ENCODE measurements at regions not wholly inside any gene's neighbourhood (a gene's known extent, or its start where the extent isn't known, plus 50 kb on each side); places are given as distances from the start of the nearest gene placed in this dataset.
"Not testable (repeated sequence)": the region's sequence is repeated elsewhere in the genome, so short reads cannot be mapped to it uniquely, and the experiment has no call there.

DNA sequence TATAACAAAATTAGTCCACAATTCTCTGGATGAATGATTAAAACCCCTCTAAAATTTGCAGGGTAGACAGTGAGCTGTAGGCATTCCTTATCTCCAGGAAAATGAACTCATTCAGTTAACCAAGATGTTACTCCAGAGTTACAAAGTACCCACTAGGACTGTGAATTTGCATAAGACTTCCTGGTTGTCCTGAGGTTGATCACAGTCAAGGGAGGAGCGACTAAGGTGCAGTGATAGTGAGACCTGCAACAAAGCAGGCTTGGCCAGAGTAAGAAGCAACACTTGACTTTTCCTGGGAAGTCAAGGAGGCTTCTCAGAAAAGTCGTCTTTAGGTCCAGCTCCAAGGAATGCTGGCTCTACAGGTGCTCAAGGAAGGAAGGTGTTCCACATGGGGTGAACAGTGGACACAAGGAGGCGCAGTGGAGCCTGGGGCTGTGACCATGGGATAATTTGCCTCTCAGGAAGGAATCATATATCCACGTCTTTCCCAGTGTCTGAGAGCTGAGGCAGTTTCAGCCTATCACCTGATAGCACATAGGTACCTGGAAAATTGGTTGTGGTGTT is 821.1 kb upstream of the EEF2KMT start:
- no peak for DNase-seq (ENCODE audit: low read depth)
- TF ChIP-seq, protein P1, sequence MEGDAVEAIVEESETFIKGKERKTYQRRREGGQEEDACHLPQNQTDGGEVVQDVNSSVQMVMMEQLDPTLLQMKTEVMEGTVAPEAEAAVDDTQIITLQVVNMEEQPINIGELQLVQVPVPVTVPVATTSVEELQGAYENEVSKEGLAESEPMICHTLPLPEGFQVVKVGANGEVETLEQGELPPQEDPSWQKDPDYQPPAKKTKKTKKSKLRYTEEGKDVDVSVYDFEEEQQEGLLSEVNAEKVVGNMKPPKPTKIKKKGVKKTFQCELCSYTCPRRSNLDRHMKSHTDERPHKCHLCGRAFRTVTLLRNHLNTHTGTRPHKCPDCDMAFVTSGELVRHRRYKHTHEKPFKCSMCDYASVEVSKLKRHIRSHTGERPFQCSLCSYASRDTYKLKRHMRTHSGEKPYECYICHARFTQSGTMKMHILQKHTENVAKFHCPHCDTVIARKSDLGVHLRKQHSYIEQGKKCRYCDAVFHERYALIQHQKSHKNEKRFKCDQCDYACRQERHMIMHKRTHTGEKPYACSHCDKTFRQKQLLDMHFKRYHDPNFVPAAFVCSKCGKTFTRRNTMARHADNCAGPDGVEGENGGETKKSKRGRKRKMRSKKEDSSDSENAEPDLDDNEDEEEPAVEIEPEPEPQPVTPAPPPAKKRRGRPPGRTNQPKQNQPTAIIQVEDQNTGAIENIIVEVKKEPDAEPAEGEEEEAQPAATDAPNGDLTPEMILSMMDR (IDR thresholded peaks at IDR 0.05; ENCODE audit: insufficient read depth, low read depth, low read length, missing control alignments): peak; percentile 16

DNA sequence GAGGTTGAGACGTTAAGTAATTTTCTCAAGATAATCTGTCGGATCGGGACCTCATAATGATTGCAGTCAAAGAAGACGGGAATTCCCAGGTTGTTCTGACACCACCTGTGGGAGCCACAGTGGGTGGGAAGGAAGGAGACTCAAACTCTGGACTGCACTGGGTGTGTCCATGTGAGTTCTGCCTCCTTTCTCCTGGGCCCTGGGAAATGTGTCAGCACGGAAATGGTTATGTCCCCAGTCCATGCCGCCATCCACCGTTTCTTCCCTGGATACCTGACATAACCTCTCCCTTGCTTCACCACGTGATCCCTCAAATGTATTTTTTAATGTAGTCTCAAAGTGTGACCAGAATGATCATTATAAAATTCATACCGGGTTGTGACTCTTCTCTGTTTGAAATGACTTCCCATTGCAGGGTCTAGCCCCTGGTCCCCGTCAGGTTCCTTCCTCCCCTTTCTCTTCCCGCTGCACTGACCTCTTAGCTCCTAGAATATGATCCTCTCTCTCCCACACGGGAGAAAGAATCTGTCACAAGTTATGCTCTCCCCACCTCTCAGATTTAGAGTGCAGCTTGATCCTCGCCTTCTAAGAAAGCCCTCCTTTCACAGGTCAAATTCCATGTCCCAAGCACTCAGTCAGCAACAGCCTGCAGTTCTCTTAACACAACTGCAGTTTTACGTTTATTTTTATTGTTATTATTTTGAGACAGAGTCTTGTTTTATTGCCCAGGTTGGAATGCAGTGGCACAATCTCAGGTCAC is 820.0 kb upstream of the EEF2KMT start:
- no peak overlapping the region for H3K4me3 ChIP-seq (ENCODE audit: low read length)
- TF ChIP-seq, protein P1 (IDR thresholded peaks at IDR 0.05; ENCODE audit: insufficient read depth, low read depth, low read length, missing control alignments): no peak
- no peak for DNase-seq (ENCODE audit: low read depth)

More for the DNA sequence above, 821.1 kb upstream of the EEF2KMT start:
- no peak overlapping the region for H3K4me3 ChIP-seq (ENCODE audit: low read length)

DNA sequence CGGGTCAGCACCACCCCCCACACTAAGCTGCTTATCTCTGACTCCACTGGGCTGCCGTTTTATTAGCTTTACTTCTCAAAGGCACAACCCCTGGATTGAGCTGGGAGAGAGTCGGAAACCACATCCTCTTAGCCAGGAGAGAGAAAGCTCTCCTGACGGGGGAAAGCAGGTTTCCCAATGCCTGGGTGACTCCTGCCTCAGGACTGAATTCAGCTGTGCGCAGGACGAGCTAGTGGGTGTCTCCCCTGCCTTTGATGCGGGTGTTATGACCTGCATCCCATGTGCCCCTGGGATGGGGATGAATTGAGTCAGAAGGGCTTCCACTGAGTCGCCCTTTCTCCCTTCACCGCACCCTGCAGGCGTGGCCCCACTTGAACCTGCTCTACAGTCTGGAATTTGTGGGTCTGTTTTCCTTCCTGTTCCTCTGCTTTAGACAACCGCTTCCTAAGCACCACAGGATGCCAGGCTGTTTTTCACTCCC is 819.2 kb upstream of the EEF2KMT start:
- TF ChIP-seq, protein P1 (IDR thresholded peaks at IDR 0.05; ENCODE audit: insufficient read depth, low read depth, low read length, missing control alignments): no peak
- DNase-seq (ENCODE audit: low read depth): peak; percentile 39

DNA sequence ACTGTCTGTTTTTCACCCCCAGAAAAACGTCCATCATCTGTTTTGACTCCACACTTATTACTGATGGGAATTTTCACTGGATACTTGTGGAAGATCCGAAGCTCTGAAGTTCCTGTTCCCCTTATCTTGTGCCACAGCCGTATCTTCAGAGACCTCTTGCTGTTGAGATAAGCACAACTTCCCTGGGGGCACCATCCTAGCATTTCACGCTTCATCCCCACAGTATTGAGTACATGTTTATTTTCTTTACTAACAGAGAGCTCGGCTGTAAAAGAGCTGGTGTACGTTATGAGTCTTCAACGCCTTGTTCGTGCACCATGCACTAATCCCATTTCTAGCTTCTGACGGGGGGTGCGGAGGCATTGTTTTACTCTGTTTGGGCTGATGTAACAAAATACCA is 813.6 kb upstream of the EEF2KMT start:
- H3K4me3 ChIP-seq (ENCODE audit: low read length): no peak overlapping the region
- TF ChIP-seq, protein P1 (IDR thresholded peaks at IDR 0.05; ENCODE audit: insufficient read depth, low read depth, low read length, missing control alignments): no peak
- DNase-seq (ENCODE audit: low read depth): no peak

More for the DNA sequence above, 819.2 kb upstream of the EEF2KMT start:
- H3K4me3 ChIP-seq (ENCODE audit: low read length): no peak overlapping the region

DNA sequence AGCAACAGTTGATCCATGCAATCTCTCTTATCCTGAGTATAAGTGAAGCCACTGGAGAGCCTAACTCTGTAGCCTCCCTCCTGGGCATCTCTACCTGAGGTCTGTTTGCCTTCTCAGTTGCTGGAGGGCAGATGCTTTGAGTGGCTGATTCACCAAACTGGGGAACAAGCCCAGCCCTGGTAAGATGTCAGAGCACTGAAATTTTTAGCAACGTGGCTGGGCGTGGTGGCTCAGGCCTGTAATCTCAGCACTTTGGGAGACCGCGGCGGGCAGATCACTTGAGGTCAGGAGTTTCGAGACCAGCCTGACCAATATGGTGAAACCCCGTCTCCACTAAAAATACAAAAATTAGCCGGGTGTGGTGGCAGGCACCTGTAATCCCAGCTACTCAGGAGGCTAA is 812.0 kb upstream of the EEF2KMT start:
- not testable (repeated sequence) for DNase-seq (ENCODE audit: low read depth); H3K4me3 ChIP-seq (ENCODE audit: low read length)

DNA sequence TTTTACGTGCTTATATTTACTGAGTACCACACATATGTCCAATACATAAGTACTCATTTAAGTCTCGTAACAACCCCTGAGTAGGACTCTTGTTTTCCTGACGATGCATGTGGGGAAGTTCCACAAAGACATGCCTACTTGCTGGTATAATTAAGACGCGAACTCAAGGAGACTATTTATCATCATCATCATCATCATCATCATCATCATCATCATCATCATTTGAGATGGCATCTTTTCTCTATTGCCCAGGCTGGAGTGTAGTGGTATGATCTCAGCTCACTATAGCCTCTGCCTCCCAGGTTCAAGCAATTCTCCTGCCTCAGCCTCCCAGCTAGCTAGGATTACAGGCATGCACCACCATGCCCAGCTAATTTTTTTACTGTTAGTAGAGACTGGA is 809.9 kb upstream of the EEF2KMT start:
- no peak overlapping the region for H3K4me3 ChIP-seq (ENCODE audit: low read length)
- DNase-seq (ENCODE audit: low read depth): no peak
- TF ChIP-seq, protein P1 (IDR thresholded peaks at IDR 0.05; ENCODE audit: insufficient read depth, low read depth, low read length, missing control alignments): no peak

DNA sequence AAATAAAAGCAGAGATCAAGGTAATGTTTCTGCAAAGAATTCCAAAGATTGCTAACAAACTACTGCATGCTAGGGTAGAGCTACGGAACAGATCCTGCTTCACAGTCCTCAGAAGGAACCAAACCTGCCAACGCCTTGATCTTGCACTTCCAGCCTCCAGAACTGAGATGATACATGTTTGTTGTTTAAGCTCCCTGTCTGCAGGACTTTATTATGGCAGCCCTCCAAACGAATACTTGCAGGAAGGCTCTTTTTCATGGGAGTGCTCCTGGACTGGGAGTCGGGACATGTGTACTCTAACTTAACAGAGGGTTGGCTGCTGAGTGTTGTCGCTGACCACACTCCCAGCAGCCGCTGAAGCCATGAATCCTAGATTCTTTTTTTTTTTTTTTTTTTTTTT is 808.8 kb upstream of the EEF2KMT start:
- TF ChIP-seq, protein P1 (IDR thresholded peaks at IDR 0.05; ENCODE audit: insufficient read depth, low read depth, low read length, missing control alignments): no peak
- no peak for DNase-seq (ENCODE audit: low read depth)
- no peak overlapping the region for H3K4me3 ChIP-seq (ENCODE audit: low read length)

Measured in epithelial cell of esophagus (primary cell).